Right lobe of liver (tissue), 4 donors: ENCODE measurements at regions not wholly inside any gene's neighbourhood (a gene's known extent, or its start where the extent isn't known, plus 50 kb on each side); places are given as distances from the start of the nearest gene placed in this dataset.

Experiments used
- CTCF ChIP-seq, 4 donors: fragments of 200-600 bp in 3 of 4; fragments of 450-650 bp in 1 of 4; IDR thresholded peaks; one replicate each; pipeline versions ENCODE4 v1.5.1 to v1.8.0; 2016 to 2022; ENCODE audit warnings: antibody characterized with exemption in 4 of 4, mild to moderate bottlenecking in 2 of 4
- POLR2A ChIP-seq: fragments of 450-650 bp; IDR thresholded peaks from one replicate; pipeline ENCODE4 v1.6.1; 2017; ENCODE audit warnings: antibody characterized with exemption, mild to moderate bottlenecking
- donor health status: DM: no; HTN: no; CAD: no.
- donor health status: DM: no; HTN: no; CAD: no.
- donor health status: DM: no; HTN: yes; CAD: no.

GRCh38 chr9:23039402-23039801, 592.8 kb downstream of the DMRTA1 start:
- TF ChIP-seq POLR2A (no peak), CTCF (IDR thresholded peaks at IDR 0.05) (no peak)
